ENCODE measurements at regions not wholly inside any gene's neighbourhood (a gene's known extent, or its start where the extent isn't known, plus 50 kb on each side); places are given as distances from the start of the nearest gene placed in this dataset.

DNA sequence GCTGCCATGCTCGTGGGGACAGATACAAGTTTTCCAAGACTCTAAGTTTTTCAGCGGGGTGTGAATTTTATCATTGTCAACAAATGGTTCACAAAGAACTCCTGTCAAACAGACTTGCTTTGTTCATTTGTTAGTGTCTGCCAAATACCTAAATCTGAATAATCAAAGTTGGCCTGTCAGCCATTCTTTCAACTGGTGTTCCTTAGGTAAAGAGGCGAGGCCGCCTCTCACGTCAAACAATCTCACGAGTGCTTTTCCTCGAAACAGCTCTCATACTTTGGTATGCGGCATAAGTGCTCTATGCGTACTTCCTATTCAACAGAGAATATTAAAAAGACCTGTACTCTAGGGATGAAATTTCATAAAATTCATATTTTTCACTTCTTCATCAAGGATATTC is 51.4 kb upstream of the KANK4 start:
- DNase-seq, result no peak

DNA sequence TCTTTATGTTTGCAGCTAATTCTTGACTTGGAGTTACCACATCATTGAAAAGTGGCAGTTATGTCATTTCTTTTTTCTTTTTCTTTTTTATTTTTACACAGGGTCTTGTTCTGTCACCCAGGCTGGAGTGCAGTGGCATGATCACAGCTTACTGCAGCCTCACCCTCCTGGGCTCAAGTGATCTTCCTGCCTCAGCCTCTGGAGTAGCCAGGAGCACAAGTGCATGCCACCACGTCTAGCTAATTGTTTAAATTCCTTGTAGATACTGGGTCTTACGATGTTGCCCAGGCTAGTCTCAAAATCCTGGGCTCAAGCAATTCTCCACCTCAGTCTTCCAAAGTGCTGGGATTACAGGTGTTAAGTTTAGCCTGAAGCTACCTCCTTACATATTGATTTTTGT is 52.1 kb upstream of the KANK4 start:
- no peak for DNase-seq

DNA sequence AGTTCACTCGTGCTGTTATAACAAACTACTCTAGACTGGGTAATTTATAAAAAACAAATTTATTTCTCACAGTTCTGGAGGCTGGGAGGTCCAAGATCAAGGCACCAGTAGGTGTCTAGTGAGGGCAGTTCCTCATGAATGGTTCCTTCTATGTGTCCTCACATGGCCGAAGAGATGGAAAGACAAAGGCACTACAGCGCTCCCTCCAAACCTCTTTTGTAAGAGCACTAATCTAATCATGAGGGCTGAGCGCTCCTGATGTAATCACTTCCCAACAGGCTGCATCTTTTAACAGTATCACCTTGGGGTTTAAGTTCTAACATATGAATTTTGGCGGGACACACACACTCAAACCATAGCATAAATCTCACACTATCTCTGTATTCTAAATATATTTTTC is 54.0 kb upstream of the KANK4 start:
- no peak for DNase-seq

DNA sequence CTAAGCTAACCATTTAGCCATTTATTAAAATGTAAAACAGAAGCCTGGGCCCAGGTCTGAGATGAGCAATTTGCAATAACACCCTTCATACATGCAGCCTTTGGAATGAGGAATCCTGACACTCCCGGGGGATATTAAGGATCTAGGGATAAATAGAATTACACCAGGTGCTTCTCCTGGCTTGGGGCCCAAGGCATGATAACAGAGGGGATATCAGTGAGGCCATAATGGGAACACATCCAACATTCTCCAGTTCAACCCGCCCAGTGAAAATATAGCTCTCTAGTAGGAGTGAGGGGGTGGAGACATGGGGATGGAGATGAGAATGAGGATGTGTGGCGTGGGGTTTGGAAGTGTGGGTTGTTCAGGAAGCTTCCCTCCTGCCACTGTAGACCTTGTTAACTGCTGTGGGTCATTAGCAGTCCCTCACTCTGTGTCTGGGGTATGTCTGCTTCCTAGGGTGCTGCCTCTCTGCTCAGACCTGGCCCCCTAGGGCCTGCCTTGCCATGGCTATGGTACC is 57.9 kb upstream of the KANK4 start:
- no peak for DNase-seq

DNA sequence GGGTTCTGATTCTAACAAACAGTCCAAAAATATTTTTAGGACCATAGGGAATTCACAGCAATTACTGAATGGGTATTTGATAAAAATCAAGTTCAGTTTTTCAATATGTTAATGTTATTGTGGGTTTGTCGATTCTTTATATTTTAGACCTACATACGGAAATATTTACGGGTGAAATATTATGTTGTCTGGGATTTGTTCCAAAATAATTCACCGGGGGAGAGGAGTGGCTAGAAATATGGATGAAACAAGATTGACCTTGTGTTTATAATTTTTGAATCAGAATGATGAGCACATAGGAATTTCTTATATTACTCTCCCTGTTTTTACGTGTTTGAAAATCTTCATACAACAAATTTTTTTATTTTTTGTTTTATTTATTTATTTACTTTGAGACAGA is 56.7 kb upstream of the USP1 start:
- DNase-seq, result no peak

DNA sequence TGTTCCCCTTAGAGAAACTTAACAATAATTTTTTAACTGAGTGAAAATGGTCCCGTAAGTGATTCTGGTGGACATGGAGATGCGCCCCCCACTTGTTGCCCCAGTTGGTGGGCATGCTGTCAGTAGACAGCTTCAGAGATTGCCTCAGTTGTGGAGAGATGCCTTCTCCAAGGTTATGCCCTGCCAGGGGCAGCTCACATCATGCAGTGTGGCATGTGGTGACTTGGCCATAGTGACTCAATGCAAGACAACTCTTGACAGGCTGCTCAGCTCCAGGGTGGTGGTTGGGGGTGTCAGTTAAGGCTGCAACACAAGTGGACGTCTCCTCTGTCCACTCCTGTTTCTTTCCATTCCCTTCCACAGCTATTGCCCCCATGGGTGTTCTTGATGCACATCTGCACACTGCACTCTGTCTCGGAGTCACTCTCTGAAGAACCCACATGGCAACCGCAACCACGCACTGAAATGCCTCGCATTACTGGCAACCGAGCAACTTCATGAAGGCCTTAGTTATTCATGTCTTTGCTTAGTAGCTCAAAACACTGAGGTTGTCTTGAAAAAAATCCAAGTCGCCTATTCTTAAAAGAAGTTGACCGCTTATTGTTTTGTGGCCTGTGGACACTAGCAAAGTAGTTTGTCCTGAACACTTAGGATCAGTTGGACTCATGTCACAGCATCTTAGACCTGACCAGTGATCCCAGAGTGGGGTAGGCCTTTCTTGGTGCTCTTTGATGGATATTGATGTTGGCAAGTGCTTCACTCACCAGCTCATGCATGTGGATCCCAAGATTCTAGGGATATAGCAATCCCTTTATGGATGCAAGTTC is 54.8 kb upstream of the USP1 start:
- DNase-seq, result no peak

DNA sequence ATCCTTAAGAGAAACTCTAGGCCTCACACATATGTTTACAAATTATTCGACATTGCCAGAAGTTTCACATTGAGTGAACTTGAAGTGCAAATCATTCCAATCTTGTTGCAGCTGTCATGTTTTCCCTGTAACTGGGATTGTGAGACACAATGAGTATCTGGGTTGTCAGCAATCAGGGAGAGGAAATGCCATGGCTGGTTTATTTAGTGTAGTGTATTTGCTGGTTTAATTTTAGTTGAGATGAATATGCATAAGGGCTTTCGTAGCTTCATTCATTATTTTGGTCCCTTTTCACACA is 54.2 kb upstream of the USP1 start:
- no peak for DNase-seq

DNA sequence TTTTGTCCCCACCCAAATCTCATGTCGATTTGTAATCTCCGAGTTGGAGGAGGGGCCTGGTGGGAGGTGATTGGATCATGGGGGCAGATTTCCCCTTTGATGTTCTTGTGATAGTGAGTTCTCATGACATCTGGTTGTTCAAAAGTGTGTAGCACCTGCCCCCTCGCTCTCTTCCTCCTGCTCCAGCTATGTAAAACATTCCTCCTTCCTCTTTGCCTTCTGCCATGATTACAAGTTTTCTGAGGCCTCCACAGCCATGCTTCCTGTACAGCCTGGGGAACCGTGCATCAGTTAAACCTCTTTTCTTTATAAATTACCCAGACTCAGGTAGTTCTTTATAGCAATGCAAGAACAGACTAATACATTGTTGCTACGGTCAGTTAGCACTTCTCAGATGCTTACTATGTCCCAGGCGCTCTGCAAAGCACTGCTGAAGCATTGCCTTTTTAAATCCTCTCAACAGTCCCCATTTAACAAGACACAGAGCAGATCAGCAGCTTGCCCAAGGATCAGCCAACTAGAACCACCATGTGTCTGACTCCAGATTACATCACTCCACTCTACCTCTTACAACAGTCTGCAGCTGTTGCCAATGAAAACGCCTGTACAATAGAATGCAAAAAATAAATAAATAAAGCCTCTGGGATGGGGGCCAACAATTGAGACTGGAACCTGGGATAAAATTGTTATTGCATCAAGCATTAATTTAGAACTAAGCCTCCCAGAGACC is 52.4 kb upstream of the USP1 start:
- peak; percentile 91 for DNase-seq

DNA sequence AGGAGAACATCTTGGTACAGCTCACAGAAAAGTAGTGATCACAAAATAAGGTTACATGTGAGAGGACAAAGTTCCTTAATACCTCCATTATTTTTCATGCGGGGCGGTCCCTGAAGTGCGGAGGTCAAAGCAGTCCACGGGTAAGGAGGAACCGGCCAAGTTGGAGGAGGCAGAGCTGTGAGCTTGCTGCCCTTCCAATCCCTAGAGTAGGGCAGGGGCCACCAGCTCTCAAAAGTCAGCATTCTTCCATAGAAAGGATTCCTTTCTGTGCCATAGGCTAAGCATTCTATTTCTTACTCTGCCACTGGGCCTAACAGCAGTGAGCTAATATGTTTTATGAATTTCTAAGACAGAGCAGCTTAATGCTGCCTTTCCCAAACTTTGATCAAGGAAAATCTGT is 50.9 kb upstream of the USP1 start:
- DNase-seq, result no peak

DNA sequence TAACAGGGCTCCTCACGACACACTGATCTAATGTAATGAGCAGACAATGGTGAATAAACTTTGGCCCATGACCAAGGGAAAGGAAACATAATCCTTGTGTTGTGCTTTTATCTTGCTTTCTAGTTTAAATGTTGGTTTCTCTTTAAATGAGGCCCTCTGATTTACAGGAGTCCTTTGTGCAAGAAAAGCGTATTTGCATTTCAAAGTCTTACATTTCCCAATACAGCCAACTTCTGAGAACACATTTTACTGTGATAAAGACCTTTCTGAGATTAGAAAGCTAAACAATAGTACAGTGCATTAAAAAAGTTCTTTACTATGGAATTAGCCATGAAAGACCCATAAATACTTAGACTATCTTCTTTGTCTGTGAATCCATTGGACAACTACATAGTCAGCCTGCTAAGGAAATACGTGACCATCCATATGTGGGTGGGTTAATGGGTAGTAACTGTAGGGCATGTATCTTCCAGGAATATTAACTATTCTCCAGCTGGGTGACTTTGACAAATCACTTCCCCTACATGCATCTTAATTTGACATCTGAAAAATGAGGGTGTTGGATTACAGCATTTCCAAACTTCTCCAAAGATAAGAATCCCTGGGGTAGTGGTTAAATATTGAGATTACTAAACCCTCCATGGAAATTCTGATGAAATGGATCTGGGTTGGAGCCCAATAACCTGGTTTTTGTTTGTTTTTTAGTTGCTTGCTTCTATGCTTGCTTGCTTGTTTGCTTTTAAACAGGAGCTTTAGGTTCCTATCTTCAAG is 50.3 kb upstream of the USP1 start:
- no peak for DNase-seq
